ENCODE measurements at regions not wholly inside any gene's neighbourhood (a gene's known extent, or its start where the extent isn't known, plus 50 kb on each side); places are given as distances from the start of the nearest gene placed in this dataset.
"Not testable (repeated sequence)": the region's sequence is repeated elsewhere in the genome, so short reads cannot be mapped to it uniquely, and the experiment has no call there.

DNA sequence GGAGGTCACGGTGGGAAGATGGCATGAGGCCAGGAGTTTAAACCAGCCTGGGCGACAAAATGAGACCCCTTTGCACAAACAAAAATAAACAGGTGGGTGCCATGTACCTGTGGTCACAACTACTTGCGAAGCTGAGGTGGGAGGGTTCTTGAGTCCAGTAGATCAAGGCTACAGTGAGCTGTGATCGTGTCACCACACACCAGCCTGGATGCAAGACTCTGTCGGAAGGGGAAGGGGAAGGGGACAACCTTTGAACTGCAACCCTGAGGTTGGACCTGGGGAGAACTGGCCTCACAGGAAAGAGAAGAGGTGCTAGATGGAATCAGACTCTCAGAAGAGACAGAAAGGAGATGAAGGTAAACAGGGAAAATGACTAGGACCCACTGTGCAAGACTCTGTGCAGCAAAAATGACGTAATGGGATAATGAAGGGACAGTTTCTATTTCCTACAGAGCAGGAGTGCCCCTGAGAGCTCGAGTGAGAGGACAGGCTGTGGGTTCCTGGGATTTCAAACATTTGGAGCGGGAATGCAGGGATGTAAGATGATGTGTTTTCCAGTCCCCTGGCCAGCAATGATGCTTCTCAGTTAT, 131.0 kb upstream of the GRK3 start:
- H3K18ac ChIP-seq (ENCODE audit: extremely low read depth, low read length); H3K79me2 ChIP-seq (ENCODE audit: control insufficient read depth in 1 of 2, insufficient read depth in 2 of 2, low read length in 2 of 2); H2BK120ac ChIP-seq (replicated peaks; ENCODE audit: low read depth, low read length); H3K27me3 ChIP-seq (replicated peaks in 1 of 4; ENCODE audit: control insufficient read depth in 3 of 4, extremely low read depth in 1 of 4, insufficient read depth in 3 of 4, low read length in 3 of 4); H4K20me1 ChIP-seq (replicated peaks in 1 of 2; ENCODE audit: control insufficient read depth in 1 of 2, insufficient read depth in 2 of 2, low read length in 2 of 2); H3K9ac ChIP-seq (replicated peaks in 1 of 4; ENCODE audit: extremely low read depth in 1 of 4, low read depth in 3 of 4, low read length in 3 of 4); H2BK15ac ChIP-seq (ENCODE audit: low read length); H3K9me3 ChIP-seq (ENCODE audit: insufficient read depth in 2 of 2, low read depth in 1 of 2, low read length in 1 of 2); H4K8ac ChIP-seq (ENCODE audit: extremely low read depth, insufficient read depth, low read length); H2BK12ac ChIP-seq (ENCODE audit: low read depth, low read length); H3K4me2 ChIP-seq (ENCODE audit: insufficient read depth in 1 of 2, low read depth in 2 of 2, low read length in 2 of 2); H3K4ac ChIP-seq (replicated peaks; ENCODE audit: insufficient read length, low read depth, low read length); H3K14ac ChIP-seq (ENCODE audit: insufficient read length); POLR2A ChIA-PET (ENCODE audit: partially characterized antibody); H3K23me2 ChIP-seq (ENCODE audit: low read depth, low read length); FAIRE-seq; H2AK5ac ChIP-seq (ENCODE audit: low read depth, low read length); DNase-seq (ENCODE audit: low read depth in 1 of 2, low spot score in 2 of 2); H3K23ac ChIP-seq (ENCODE audit: insufficient read length); H3K4me3 ChIP-seq (ENCODE audit: extremely low read depth in 1 of 4, insufficient read depth in 2 of 4, low read depth in 3 of 4, low read length in 4 of 4); H2AFZ ChIP-seq (ENCODE audit: low read length); H3K27ac ChIP-seq (ENCODE audit: low read depth, low read length); H4K91ac ChIP-seq (replicated peaks; ENCODE audit: insufficient read length, low read length); H2BK20ac ChIP-seq (ENCODE audit: low read length); H3K56ac ChIP-seq (replicated peaks; ENCODE audit: insufficient read length, low read depth, low read length); H4K5ac ChIP-seq (ENCODE audit: insufficient read length, low read depth, low read length); H3K79me1 ChIP-seq (ENCODE audit: low read depth, low read length); H2BK5ac ChIP-seq (ENCODE audit: low read depth, low read length); H3K36me3 ChIP-seq (ENCODE audit: control insufficient read depth in 2 of 4, insufficient read depth in 4 of 4, low read length in 3 of 4): not testable (repeated sequence)
- CTCF ChIA-PET (ENCODE audit: partially characterized antibody) = interaction anchor here (1.2 to 2.0 kb wide), 2 partner anchors 12 to 71 kb away, joined by 3 to 5 read pairs; no protein-coding TSS in a partner anchor
- peaks cover 0 to 11% (median 9%) of the 10 kb centered on the region in 4 experiments; a peak in 4 of 7 replicates for H3K4me1 ChIP-seq (replicated peaks in 1 of 4; ENCODE audit: control insufficient read depth in 3 of 4, insufficient read depth in 4 of 4, low read length in 3 of 4)
- WGBS, 2 experiments (ENCODE audit: extremely low coverage in 1 of 2, insufficient coverage in 1 of 2, insufficient read length in 1 of 2, insufficient replicate concordance in 2 of 2, low coverage in 1 of 2, low lambda C conversion rate in 2 of 2, missing lambda C conversion rate in 1 of 2) = 90% methylated on average over 8 of the region's 8 CpGs; no CpG with 5 or more reads in 1 of the 2 experiments

All from H1 (cell line).